ENCODE measurements at regions not wholly inside any gene's neighbourhood (a gene's known extent, or its start where the extent isn't known, plus 50 kb on each side); places are given as distances from the start of the nearest gene placed in this dataset.

DNA sequence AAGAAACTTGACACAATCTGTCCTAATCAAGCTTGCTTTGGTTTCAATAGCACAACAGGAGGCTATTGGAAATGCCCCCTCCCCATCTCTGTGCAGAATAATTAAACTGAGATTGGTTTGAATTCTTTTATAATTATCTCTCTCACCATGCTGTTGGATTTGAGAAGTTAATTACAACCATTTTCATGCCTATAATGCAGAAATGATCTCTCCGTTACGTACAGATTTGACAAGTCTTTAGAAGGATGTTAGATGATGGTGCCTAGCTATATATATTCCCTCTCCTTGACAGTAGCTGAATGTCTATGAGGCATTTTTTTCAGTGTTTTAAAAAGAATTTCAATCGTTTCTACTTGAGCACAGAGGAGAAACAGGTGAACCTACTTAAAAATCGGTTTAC lies 488.4 kb upstream of the TECRL start:
- no peaks in the 10 kb centered on the region for H3K9me2 ChIP-seq (ENCODE audit: insufficient read depth)
- no peak for DNase-seq (ENCODE audit: low spot score)
- peaks cover 3% of the 10 kb centered on the region; the same call in 1 of the 3 replicates for H3K36me3 Mint-ChIP-seq (ENCODE audit: low read depth)

More for the DNA sequence above, 488.4 kb upstream of the TECRL start:
- no peak overlapping the region for H3K27ac ChIP-seq (ENCODE audit: low read depth)
- Mint-ChIP-seq H3K9me3 (no peaks in the 10 kb centered on the region), H3K4me1 (peaks cover 9% of the 10 kb centered on the region), H3K27me3 (ENCODE audit: insufficient read depth, low read depth, poor library complexity) (no peaks in the 10 kb centered on the region), H3K27ac (no peak overlapping the region), H3K4me3 (no peak overlapping the region)
- TF ChIP-seq ZNF114 (CRISPR knock-in tag; IDR thresholded peaks at IDR 0.05), result no peak
- TF ChIP-seq JUNB (IDR thresholded peaks at IDR 0.05; ENCODE audit: unreplicated experiment), result no peak
- no peak for TF ChIP-seq ZNF331 (CRISPR knock-in tag; IDR thresholded peaks at IDR 0.05; ENCODE audit: low read depth)
- TF ChIP-seq NANOG (IDR thresholded peaks at IDR 0.05; ENCODE audit: borderline replicate concordance), result no peak
- TF ChIP-seq EZH2 (IDR thresholded peaks at IDR 0.05; ENCODE audit: low read depth, unreplicated experiment), result no peak
- no peak for TF ChIP-seq STAT1 (IDR thresholded peaks at IDR 0.05; ENCODE audit: unreplicated experiment)
- TF ChIP-seq, protein P1, sequence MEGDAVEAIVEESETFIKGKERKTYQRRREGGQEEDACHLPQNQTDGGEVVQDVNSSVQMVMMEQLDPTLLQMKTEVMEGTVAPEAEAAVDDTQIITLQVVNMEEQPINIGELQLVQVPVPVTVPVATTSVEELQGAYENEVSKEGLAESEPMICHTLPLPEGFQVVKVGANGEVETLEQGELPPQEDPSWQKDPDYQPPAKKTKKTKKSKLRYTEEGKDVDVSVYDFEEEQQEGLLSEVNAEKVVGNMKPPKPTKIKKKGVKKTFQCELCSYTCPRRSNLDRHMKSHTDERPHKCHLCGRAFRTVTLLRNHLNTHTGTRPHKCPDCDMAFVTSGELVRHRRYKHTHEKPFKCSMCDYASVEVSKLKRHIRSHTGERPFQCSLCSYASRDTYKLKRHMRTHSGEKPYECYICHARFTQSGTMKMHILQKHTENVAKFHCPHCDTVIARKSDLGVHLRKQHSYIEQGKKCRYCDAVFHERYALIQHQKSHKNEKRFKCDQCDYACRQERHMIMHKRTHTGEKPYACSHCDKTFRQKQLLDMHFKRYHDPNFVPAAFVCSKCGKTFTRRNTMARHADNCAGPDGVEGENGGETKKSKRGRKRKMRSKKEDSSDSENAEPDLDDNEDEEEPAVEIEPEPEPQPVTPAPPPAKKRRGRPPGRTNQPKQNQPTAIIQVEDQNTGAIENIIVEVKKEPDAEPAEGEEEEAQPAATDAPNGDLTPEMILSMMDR (conservative IDR thresholded peaks at IDR 0.05; ENCODE audit: low read depth in 2 of 2), result no peak
- TF ChIP-seq, protein P2, sequence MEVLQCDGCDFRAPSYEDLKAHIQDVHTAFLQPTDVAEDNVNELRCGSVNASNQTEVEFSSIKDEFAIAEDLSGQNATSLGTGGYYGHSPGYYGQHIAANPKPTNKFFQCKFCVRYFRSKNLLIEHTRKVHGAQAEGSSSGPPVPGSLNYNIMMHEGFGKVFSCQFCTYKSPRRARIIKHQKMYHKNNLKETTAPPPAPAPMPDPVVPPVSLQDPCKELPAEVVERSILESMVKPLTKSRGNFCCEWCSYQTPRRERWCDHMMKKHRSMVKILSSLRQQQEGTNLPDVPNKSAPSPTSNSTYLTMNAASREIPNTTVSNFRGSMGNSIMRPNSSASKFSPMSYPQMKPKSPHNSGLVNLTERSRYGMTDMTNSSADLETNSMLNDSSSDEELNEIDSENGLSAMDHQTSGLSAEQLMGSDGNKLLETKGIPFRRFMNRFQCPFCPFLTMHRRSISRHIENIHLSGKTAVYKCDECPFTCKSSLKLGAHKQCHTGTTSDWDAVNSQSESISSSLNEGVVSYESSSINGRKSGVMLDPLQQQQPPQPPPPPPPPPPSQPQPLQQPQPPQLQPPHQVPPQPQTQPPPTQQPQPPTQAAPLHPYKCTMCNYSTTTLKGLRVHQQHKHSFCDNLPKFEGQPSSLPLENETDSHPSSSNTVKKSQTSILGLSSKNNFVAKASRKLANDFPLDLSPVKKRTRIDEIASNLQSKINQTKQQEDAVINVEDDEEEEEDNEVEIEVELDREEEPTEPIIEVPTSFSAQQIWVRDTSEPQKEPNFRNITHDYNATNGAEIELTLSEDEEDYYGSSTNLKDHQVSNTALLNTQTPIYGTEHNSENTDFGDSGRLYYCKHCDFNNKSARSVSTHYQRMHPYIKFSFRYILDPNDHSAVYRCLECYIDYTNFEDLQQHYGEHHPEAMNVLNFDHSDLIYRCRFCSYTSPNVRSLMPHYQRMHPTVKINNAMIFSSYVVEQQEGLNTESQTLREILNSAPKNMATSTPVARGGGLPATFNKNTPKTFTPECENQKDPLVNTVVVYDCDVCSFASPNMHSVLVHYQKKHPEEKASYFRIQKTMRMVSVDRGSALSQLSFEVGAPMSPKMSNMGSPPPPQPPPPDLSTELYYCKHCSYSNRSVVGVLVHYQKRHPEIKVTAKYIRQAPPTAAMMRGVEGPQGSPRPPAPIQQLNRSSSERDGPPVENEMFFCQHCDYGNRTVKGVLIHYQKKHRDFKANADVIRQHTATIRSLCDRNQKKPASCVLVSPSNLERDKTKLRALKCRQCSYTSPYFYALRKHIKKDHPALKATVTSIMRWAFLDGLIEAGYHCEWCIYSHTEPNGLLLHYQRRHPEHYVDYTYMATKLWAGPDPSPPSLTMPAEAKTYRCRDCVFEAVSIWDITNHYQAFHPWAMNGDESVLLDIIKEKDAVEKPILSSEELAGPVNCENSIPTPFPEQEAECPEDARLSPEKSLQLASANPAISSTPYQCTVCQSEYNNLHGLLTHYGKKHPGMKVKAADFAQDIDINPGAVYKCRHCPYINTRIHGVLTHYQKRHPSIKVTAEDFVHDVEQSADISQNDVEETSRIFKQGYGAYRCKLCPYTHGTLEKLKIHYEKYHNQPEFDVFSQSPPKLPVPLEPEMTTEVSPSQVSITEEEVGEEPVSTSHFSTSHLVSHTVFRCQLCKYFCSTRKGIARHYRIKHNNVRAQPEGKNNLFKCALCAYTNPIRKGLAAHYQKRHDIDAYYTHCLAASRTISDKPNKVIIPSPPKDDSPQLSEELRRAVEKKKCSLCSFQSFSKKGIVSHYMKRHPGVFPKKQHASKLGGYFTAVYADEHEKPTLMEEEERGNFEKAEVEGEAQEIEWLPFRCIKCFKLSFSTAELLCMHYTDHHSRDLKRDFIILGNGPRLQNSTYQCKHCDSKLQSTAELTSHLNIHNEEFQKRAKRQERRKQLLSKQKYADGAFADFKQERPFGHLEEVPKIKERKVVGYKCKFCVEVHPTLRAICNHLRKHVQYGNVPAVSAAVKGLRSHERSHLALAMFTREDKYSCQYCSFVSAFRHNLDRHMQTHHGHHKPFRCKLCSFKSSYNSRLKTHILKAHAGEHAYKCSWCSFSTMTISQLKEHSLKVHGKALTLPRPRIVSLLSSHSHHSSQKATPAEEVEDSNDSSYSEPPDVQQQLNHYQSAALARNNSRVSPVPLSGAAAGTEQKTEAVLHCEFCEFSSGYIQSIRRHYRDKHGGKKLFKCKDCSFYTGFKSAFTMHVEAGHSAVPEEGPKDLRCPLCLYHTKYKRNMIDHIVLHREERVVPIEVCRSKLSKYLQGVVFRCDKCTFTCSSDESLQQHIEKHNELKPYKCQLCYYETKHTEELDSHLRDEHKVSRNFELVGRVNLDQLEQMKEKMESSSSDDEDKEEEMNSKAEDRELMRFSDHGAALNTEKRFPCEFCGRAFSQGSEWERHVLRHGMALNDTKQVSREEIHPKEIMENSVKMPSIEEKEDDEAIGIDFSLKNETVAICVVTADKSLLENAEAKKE (CRISPR knock-in tag; IDR thresholded peaks at IDR 0.05), result no peak
- TF ChIP-seq, protein P3, sequence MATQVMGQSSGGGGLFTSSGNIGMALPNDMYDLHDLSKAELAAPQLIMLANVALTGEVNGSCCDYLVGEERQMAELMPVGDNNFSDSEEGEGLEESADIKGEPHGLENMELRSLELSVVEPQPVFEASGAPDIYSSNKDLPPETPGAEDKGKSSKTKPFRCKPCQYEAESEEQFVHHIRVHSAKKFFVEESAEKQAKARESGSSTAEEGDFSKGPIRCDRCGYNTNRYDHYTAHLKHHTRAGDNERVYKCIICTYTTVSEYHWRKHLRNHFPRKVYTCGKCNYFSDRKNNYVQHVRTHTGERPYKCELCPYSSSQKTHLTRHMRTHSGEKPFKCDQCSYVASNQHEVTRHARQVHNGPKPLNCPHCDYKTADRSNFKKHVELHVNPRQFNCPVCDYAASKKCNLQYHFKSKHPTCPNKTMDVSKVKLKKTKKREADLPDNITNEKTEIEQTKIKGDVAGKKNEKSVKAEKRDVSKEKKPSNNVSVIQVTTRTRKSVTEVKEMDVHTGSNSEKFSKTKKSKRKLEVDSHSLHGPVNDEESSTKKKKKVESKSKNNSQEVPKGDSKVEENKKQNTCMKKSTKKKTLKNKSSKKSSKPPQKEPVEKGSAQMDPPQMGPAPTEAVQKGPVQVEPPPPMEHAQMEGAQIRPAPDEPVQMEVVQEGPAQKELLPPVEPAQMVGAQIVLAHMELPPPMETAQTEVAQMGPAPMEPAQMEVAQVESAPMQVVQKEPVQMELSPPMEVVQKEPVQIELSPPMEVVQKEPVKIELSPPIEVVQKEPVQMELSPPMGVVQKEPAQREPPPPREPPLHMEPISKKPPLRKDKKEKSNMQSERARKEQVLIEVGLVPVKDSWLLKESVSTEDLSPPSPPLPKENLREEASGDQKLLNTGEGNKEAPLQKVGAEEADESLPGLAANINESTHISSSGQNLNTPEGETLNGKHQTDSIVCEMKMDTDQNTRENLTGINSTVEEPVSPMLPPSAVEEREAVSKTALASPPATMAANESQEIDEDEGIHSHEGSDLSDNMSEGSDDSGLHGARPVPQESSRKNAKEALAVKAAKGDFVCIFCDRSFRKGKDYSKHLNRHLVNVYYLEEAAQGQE (IDR thresholded peaks at IDR 0.05; ENCODE audit: unreplicated experiment), result no peak
- no peak for TF ChIP-seq EZH2phosphoT487 (IDR thresholded peaks at IDR 0.05; ENCODE audit: unreplicated experiment)
- no peak for TF ChIP-seq POLR2AphosphoS5 (IDR thresholded peaks at IDR 0.05; ENCODE audit: low read depth)
- no peak for TF ChIP-seq CREB1 (CRISPR knock-in tag; IDR thresholded peaks at IDR 0.05; ENCODE audit: low read depth)
- H3K79me2 ChIP-seq (replicated peaks; ENCODE audit: insufficient read depth), result no peaks in the 10 kb centered on the region
- H4K20me1 ChIP-seq (replicated peaks; ENCODE audit: insufficient read depth), result no peaks in the 10 kb centered on the region
- no peak overlapping the region for H2AFZ ChIP-seq
- no peaks in the 10 kb centered on the region for H3K27me3 ChIP-seq (ENCODE audit: insufficient read depth)
- no peak overlapping the region for H3K4me3 ChIP-seq
- H3K4me1 ChIP-seq (ENCODE audit: insufficient read depth), result no peaks in the 10 kb centered on the region
- H3K4me2 ChIP-seq, result no peak overlapping the region
- H3F3A ChIP-seq (replicated peaks; ENCODE audit: low read depth), result no peaks in the 10 kb centered on the region
- ATAC-seq, result no peak
- H3K36me3 ChIP-seq (ENCODE audit: insufficient read depth), result no peaks in the 10 kb centered on the region

Data from GM23338 (cell line).